ENCODE measurements at regions not wholly inside any gene's neighbourhood (a gene's known extent, or its start where the extent isn't known, plus 50 kb on each side); places are given as distances from the start of the nearest gene placed in this dataset.

DNA sequence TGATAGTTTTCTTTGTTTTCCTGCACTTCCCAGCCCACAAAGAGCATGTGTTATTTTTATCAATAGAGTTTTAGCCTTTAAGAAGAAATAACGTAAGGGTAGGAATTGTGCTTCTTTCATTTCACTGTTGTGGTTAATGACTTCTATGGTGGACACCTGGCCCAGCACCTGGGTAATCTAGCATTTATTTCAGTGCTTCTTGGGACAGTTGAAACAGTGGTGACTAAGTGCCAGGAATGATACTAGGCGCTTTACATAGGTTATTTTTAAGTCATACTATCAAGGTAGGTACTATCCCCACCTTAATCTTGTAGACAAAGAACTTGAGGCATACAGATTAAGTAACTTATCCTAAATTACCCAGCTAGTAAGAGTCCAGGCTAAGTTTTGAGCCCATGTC is 243.8 kb downstream of the SOX2 start:
- TF ChIP-seq, protein P1, sequence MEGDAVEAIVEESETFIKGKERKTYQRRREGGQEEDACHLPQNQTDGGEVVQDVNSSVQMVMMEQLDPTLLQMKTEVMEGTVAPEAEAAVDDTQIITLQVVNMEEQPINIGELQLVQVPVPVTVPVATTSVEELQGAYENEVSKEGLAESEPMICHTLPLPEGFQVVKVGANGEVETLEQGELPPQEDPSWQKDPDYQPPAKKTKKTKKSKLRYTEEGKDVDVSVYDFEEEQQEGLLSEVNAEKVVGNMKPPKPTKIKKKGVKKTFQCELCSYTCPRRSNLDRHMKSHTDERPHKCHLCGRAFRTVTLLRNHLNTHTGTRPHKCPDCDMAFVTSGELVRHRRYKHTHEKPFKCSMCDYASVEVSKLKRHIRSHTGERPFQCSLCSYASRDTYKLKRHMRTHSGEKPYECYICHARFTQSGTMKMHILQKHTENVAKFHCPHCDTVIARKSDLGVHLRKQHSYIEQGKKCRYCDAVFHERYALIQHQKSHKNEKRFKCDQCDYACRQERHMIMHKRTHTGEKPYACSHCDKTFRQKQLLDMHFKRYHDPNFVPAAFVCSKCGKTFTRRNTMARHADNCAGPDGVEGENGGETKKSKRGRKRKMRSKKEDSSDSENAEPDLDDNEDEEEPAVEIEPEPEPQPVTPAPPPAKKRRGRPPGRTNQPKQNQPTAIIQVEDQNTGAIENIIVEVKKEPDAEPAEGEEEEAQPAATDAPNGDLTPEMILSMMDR (IDR thresholded peaks at IDR 0.05): no peak
- no peak for TF ChIP-seq POLR2A (IDR thresholded peaks at IDR 0.05)
- intact Hi-C loops (cut with DNase I; ENCODE audit: low total_unique reads): no loop called here

GRCh38 chr3:181956122-181956521 is 244.4 kb downstream of the SOX2 start:
- Histone ChIP-seq H3K27me3 (no peaks in the 10 kb centered on the region), H3K9me3 (no peaks in the 10 kb centered on the region), H3K27ac (no peak overlapping the region), H3K36me3 (no peaks in the 10 kb centered on the region), H3K4me3 (no peak overlapping the region), H3K4me1 (no peaks in the 10 kb centered on the region)
- TF ChIP-seq, protein P1 (IDR thresholded peaks at IDR 0.05): no peak
- TF ChIP-seq POLR2A (IDR thresholded peaks at IDR 0.05): no peak
- intact Hi-C loops (cut with DNase I; ENCODE audit: low total_unique reads): no loop called here
- DNase-seq: no peak

More for the DNA sequence above, 243.8 kb downstream of the SOX2 start:
- Histone ChIP-seq H3K36me3 (no peaks in the 10 kb centered on the region), H3K27ac (no peak overlapping the region), H3K27me3 (no peaks in the 10 kb centered on the region), H3K4me3 (no peak overlapping the region), H3K4me1 (no peaks in the 10 kb centered on the region), H3K9me3 (no peaks in the 10 kb centered on the region)
- DNase-seq: no peak

- no peaks in the 10 kb centered on the region for H3K36me3 ChIP-seq
- no peak for TF ChIP-seq POLR2A (IDR thresholded peaks at IDR 0.05)
- TF ChIP-seq, protein P1 (IDR thresholded peaks at IDR 0.05): no peak
- no peak for DNase-seq
- H3K4me3 ChIP-seq: no peak overlapping the region
- H3K27ac ChIP-seq: no peak overlapping the region
- no peaks in the 10 kb centered on the region for H3K4me1 ChIP-seq
- no peaks in the 10 kb centered on the region for H3K27me3 ChIP-seq
- intact Hi-C loops (cut with DNase I; ENCODE audit: low total_unique reads): no loop called here
- no peaks in the 10 kb centered on the region for H3K9me3 ChIP-seq
Observed at GRCh38 chr3:181966393-181966792, 254.7 kb downstream of the SOX2 start.

DNA sequence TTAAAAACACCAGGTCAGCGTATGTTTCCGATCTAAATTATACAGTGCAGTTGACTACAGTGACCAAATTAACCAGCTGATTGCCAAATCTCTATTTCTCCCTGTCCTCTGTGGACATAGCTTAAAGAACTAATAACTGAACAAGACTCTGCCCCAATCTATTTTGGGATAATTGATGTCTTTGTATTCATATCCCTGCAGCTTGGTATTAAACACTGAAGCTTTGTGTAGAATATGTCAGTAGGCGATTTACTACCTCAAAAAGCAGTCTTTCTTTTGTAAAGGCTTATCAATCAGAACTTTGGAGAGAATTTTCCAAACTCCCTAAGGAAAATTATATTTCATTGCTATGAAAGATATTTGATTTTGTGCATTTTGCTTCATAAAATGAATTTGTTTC is 258.2 kb downstream of the SOX2 start:
- Histone ChIP-seq H3K36me3 (no peaks in the 10 kb centered on the region), H3K4me3 (no peak overlapping the region), H3K4me1 (no peaks in the 10 kb centered on the region), H3K9me3 (no peaks in the 10 kb centered on the region), H3K27me3 (no peaks in the 10 kb centered on the region), H3K27ac (no peak overlapping the region)
- intact Hi-C loops (cut with DNase I; ENCODE audit: low total_unique reads): no loop called here
- no peak for DNase-seq
- TF ChIP-seq, protein P1 (IDR thresholded peaks at IDR 0.05): no peak
- no peak for TF ChIP-seq POLR2A (IDR thresholded peaks at IDR 0.05)

DNA sequence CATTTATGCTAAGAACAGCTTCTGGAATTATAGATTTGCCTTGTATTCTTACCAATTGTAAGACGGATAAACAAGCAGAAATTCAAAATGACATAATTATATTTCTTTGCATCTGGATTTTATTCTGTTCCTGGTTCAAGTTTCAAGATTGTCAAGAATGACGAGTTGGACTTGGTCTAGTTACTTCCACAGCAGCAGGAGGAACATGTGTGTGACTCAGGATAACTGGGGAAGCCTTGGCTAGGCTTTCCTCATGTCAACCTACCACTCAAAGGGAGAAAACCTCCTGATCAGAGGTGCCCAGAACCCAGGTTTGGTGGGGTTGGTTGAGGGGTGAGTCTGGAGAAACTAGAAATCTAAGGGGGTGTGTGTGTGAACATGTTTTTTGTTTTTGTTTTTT is 259.7 kb downstream of the SOX2 start:
- Histone ChIP-seq H3K4me3 (no peak overlapping the region), H3K27ac (no peak overlapping the region), H3K9me3 (no peaks in the 10 kb centered on the region), H3K36me3 (no peaks in the 10 kb centered on the region), H3K27me3 (no peaks in the 10 kb centered on the region), H3K4me1 (no peaks in the 10 kb centered on the region)
- TF ChIP-seq, protein P1 (IDR thresholded peaks at IDR 0.05): no peak
- TF ChIP-seq POLR2A (IDR thresholded peaks at IDR 0.05): no peak
- intact Hi-C loops (cut with DNase I; ENCODE audit: low total_unique reads): no loop called here
- DNase-seq: no peak

Data from uterus (tissue), 3 donors.